ENCODE measurements at regions not wholly inside any gene's neighbourhood (a gene's known extent, or its start where the extent isn't known, plus 50 kb on each side); places are given as distances from the start of the nearest gene placed in this dataset.

- TF ChIP-seq CTCF (optimal IDR thresholded peaks at IDR 0.05 in 1 of 3, IDR thresholded peaks at IDR 0.05 in 1 of 3, conservative IDR thresholded peaks at IDR 0.05 in 1 of 3; ENCODE audit: extremely low read depth in 1 of 3, insufficient read depth in 2 of 3, low read length in 3 of 3) (no peak), EZH2 (IDR thresholded peaks at IDR 0.05; ENCODE audit: low read length) (no peak)
Observed at GRCh38 chr12:87756721-87757120, 272.5 kb downstream of the C12orf50 start.

Data from keratinocyte (primary cell).